Erythroblast (primary cell): ENCODE measurements at regions not wholly inside any gene's neighbourhood (a gene's known extent, or its start where the extent isn't known, plus 50 kb on each side); places are given as distances from the start of the nearest gene placed in this dataset.

Experiments
- DNase-seq, 2 experiments: peaks; one replicate each; lab custom pipeline; 2025; lab: John Stamatoyannopoulos, UW
- GATA1 ChIP-seq: IDR thresholded peaks from 2 replicates; pipeline ENCODE4 v1.6.1; 2011; ENCODE audit warnings: low read depth, mild to moderate bottlenecking, control low read depth, low read length, moderate library complexity
- POLR2A ChIP-seq: IDR thresholded peaks from 2 replicates; pipeline ENCODE4 v1.6.1; 2011; ENCODE audit warnings: mild to moderate bottlenecking, low read length

DNA sequence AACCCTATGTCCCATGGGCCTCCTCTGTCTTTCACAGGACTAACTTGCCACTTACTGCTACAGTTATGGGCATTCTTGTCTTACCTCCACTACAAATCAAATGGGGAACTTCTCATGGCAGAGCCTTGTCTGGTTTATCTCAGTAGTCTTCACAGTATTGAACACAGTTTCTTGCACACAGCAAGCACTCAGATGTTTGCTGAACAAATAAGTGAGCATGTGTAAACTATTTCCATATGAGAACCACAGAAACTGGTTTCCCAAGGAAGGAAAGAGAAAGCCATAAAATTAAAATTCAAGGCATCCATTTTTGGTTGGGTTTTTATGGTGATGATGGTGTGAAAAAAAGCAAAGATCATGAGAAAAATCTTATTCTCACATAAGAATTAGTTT, 189.2 kb downstream of the MEX3B start:
- no peak for TF ChIP-seq POLR2A
- TF ChIP-seq GATA1 = no peak

DNA sequence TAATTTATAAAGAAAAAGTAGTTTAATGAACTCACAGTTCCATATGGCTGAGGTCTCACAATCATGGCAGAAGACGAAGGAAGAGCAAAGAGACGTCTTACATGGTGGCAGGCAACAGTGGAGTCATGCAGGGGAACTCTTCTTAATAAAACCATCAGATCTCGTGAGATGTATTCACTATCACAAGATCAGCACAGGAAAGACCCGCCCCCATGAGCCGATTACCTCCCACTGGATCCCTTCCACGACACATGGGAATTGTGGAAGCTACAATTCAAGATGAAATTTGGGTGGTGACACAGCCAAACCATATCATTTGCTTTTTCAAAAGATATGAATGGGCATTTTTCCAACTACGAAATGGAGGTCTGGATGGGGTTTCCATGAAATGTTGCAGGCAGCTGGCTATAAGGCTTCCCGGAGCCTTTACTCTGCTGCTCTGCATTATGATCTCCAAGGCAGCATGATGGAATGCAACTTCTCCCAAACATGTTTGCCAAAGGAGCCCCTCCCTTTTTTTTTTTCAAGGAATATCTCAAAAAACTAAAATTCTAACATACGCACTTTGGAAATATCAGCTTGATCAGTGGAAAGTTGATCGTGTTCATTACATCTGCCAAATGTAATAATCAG, 189.7 kb downstream of the MEX3B start:
- TF ChIP-seq GATA1 = no peak
- no peak for TF ChIP-seq POLR2A
- DNase-seq = no peak

More for the DNA sequence above, 189.2 kb downstream of the MEX3B start:
- no peak for DNase-seq

DNA sequence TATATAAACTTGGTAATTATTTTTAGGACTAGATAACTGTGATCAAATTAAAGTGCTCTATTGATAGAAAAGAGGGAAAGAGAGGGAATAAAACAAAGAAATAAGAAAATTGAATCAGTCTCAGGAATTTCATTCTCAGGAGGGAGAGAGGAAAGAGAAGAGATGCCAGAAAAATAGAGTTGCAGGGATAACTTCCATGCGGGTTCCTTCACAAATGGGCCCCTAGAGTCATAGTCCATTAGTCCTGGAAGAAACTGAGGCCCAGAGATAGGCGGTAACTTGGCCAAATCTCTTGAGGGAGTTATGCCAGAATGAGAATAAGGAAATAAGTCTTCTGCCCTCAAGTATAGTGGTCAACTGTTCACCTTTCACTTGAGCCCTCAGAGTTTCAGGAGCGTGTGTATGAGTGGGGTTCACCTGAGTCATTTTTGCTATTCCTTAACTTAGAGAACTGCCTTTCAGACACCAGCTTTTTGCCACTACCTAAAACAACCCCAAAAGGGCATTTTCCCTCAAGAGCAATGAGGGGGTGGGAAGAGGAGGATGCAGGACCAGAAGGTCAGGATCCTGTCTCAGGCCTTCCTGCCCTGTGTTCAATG, 192.6 kb downstream of the MEX3B start:
- DNase-seq = no peak
- TF ChIP-seq GATA1 (no peak), POLR2A (no peak)

DNA sequence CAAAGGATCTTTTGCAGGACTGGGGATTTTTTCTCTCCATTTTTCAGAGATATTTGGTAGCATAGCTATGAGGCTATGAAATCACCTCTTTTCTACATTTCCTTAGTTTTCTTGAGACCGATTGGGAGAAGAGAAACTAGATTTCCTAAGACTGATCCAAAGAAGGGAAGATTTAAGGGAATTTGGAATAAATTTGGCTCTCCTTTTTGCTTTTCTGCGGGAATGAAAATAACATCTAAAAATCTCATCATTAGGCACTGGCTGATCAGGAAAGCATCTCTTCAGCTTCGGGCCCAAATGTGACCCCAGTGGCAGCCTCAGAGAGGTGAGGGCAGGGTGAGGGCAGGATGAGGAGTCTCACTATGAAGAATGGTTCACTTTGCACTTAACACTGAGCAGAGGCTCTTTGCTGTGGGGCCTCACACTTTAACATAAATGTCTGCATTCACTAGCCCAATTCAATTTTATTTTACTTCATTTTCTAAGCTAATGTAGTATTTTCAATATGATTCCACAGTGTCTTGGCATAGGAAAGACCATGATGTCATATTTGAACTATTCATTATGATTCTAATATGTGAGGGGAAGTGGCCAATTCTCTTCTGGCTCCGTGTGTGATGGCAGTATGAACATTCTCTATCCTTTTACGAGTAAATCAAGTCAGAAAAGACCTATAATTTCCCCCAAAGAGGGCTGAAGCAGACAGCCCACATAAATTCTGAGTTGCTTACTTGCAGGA, 193.2 kb downstream of the MEX3B start:
- TF ChIP-seq GATA1 (no peak), POLR2A (no peak)
- DNase-seq = no peak

DNA sequence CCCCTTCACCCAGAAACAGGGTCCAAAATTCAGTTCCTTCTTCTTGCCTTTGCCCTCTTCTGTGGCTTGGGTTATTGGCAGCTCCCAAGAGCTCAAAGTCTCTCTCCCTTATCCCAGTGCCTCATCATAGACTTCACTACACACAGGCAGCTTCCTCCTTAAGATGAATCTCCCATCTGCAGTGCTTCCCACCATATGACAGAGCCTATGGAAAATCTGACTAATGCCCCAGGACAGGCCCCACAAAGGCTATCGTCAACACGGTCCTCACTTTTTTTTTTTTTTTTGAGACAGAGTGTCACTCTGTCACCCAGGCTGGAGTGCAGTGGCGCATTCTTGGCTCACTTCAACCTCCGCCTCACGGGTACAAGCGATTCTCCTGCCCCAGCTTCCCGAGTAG, 194.1 kb downstream of the MEX3B start:
- DNase-seq = no peak

DNA sequence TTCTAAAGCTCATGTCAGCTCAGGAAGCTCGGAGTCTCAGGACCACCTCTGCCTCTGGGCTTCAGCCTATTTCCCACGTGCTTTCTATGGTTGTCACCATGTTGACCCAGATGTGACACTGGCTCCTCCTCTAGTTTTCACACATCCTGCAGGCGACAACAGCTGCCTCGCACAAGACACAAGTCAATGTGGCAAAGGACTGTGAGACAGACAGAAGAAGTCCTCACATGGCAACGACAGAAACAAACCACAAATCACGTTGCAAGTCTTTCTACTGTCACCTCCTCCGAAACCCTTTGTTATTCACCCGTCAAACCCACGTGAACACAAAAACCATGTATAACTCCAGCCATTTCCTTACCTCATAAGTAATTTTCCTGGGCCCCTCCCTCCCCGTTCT, 194.5 kb downstream of the MEX3B start:
- no peak for TF ChIP-seq GATA1
- no peak for TF ChIP-seq POLR2A
- no peak for DNase-seq

More for the DNA sequence above, 194.1 kb downstream of the MEX3B start:
- TF ChIP-seq GATA1 = no peak
- no peak for TF ChIP-seq POLR2A

DNA sequence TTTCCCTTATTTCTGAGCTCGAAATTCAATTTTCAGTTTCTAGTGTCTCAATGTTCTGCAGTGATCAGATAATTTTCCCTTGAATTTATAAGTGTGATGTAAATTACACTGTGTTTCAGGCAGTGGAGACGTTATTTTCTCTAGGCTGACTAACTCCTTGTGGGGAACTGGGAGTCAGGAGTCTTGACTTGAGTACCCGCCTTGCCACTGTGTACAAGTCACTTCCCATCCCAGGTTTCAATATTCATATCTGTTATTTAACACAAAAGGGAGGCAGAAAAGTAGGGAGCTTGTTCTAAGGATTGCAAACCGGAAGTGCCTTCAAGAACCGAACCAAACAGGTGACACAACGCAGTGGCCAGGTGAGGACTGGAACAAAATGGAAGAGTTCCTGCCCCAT, 196.5 kb downstream of the MEX3B start:
- no peak for DNase-seq
- no peak for TF ChIP-seq POLR2A
- TF ChIP-seq GATA1 = no peak

DNA sequence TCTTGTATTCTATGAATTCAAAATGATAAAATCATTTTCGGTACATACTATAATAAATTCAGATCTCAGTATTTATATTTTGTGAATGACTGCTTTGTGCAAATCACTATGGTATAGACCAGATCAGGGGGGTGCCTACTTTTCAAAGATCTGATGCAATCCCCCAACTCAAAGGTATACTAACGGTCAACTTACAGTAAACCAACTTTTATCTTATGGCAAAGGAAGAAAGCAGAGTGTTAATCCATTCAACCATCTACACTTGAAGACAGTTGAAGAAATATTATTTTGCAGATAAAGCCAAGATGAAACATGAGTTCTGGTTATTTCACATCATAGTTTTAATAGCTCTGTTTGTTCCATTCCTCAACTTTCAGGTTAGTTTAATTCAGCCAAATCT, 197.1 kb downstream of the MEX3B start:
- DNase-seq = no peak
- no peak for TF ChIP-seq GATA1

DNA sequence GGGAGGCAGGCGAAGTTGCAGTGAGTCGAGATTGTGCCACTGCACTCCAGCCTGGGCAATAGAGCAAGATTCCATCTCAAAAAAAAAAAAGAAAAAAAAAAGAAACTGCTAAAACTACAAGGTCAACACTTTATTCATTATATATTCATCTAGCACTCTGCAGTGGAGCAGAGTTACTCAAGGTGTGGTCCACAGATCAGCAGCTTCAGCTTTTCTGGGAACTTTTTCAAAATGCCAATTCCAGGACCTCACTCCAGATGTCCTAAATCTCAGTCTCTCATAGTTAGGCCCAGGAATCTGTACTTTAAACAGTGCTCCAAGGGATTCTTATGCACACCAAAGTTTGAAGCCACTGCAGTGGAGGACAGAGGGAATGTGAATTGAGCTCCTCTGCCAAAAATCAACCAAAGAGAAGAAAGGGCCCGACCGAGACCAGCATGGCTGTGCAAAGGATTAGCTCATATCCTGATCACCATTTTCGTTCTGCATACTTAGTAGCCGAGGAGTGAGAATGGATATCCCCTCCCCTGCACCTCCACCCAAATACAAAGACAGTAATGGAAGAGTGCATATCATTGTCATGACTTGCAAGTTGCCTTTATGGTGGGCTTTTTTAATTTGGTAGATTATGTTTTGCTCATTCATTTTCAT, 201.9 kb downstream of the MEX3B start:
- TF ChIP-seq POLR2A = no peak
- TF ChIP-seq GATA1 = no peak

DNA sequence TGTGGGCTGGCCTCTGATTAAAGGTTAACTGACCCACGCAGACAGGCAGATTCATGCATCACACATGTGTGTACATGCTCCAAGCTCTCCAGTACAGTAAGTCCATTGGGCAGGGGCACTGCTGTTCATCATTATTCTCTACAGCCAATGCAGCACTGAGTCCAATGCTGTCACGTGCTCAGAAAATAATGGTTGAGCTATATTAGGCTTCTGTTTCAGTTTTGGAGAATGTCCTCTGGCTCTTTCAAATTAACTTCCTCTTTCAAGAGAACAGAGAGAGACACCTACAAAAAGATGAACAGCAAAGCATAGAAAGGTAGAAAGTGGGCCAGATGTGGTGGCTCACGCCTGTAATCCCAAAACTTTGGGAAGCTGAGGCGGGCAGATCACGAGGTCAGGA, 202.6 kb downstream of the MEX3B start:
- no peak for DNase-seq
- TF ChIP-seq GATA1 (no peak), POLR2A (no peak)

More for the DNA sequence above, 201.9 kb downstream of the MEX3B start:
- no peak for DNase-seq

DNA sequence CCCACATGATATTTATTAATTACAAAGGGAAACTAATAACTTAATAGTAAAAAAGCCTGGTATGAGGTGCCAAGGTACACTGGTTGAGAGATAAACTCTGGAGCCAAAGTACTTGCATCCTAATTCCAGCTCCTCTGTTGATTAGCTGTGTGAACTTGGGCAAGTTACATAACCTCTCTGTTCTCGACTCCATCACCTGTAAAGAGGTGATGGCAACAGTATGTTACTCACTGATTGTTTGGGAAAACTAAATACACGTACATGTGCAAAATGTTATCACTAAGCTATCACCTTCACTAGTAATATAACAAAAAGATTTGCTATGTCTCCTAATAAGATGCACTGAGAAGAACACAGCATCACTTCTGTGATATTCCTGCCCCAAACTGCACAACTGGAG, 206.4 kb downstream of the MEX3B start:
- DNase-seq = no peak
- TF ChIP-seq POLR2A (no peak), GATA1 (no peak)

DNA sequence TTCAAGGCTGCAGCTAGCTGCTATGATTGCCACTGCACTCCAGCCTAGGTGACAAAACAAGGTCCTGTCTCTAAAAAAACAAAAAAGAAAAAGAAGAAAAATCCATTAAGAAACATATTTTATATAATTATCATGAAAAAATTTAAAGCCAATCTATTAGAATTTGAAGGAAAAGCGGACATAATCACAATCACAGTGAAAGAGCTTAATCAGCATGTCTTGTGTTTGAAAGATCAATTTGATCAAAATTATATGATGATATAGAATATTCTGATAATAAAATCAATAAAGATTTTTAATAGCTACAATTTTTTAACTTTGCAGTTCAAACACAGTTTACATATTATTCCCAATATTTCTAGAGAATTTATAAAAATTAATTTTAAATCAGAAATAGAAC, 210.1 kb downstream of the MEX3B start:
- TF ChIP-seq GATA1 (no peak), POLR2A (no peak)
- no peak for DNase-seq

DNA sequence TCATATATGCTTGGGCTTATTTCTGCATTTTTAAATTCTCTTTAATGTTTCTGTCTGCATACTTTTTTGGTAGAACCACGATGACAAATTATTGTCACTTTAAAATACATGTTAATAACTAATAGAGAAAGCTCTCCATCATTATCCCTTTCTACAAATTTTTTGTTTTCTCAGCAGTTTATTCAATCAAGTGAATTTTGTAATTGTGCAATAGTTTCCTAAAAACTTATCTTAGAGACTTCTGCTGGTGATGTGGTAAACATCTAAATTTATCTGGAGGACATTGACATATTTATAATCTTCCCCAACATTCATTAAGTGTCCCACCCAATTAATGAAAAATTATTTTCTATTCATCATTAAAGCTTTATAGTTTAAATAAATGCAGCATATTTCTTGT, 215.3 kb downstream of the MEX3B start:
- TF ChIP-seq GATA1 (no peak), POLR2A (no peak)
- DNase-seq = no peak

DNA sequence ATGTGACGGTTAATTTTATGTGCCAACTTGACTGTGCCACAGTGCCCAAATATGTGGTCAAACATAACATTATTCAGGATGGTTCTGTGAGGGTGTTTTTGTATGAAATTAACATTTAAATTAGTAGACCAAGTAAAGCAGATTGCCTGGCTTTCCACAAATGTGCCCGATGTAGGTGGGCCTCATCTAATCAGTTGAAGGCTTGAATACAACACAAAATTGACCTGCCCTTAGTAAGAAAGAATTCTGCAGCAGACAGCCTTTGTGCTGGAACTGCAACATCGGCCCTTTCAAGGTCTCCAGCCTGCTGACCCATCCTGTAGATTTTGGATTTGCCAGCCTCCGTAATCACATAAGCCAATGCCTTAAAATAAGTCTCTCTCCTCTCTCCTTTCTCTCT, 215.9 kb downstream of the MEX3B start:
- TF ChIP-seq POLR2A = no peak
- TF ChIP-seq GATA1 = no peak
- no peak for DNase-seq
